Upper lobe of left lung (tissue), 4 donors: ENCODE measurements at regions not wholly inside any gene's neighbourhood (a gene's known extent, or its start where the extent isn't known, plus 50 kb on each side); places are given as distances from the start of the nearest gene placed in this dataset.

ENCODE experiments used
- CTCF ChIP-seq, 6 experiments: fragments of 450-650 bp in 4 of 6; fragments of 200-600 bp in 2 of 6; sonication (generic) in 2 of 6; IDR thresholded peaks; one replicate each; pipeline ENCODE4 v1.5.1; 2016 to 2019; ENCODE audit warnings: antibody characterized with exemption in 6 of 6
- POLR2A ChIP-seq, 4 donors: fragments of 450-650 bp; IDR thresholded peaks; one replicate each; pipeline ENCODE4 v1.5.1; 2016 to 2017; ENCODE audit warnings: antibody characterized with exemption in 4 of 4, mild to moderate bottlenecking in 2 of 4

GRCh38 chr4:97386969-97387368, 756.3 kb downstream of the STPG2 start:
- no peak for TF ChIP-seq CTCF (IDR thresholded peaks at IDR 0.05)
- TF ChIP-seq POLR2A (IDR thresholded peaks at IDR 0.05), result no peak
